Tibial artery (tissue), 4 donors: ENCODE measurements at regions not wholly inside any gene's neighbourhood (a gene's known extent, or its start where the extent isn't known, plus 50 kb on each side); places are given as distances from the start of the nearest gene placed in this dataset.

Experiments used
- DNase-seq, 2 donors: peaks; one replicate each; pipeline ENCODE4 v3.0.0-alpha.2; 2019
- H3K27ac ChIP-seq, 2 donors: fragments of 200-600 bp; sonication (generic) in 1 of 2; 1 replicate in 1 of 2; 2 replicates in 1 of 2; pipeline ENCODE4 v1.5.1; 2018 to 2019; ENCODE audit warnings: mild to moderate bottlenecking in 1 of 2
- H3K27me3 ChIP-seq, 2 donors: fragments of 200-600 bp; sonication (generic) in 1 of 2; one replicate each; pipeline versions ENCODE4 v1.5.1 to v1.6.0; 2016 to 2019
- H3K36me3 ChIP-seq, 3 donors: fragments of 200-600 bp; sonication (generic) in 2 of 3; one replicate each; pipeline ENCODE4 v1.5.1; 2016 to 2019; ENCODE audit warnings: mild to moderate bottlenecking in 2 of 3
- H3K4me1 ChIP-seq, 4 donors: fragments of 200-600 bp; sonication (generic) in 2 of 4; 1 replicate in 3 of 4; 2 replicates in 1 of 4; pipeline ENCODE4 v1.5.1; 2016 to 2019
- H3K4me3 ChIP-seq, 2 donors: fragments of 200-600 bp; sonication (generic) in 1 of 2; 1 replicate in 1 of 2; 2 replicates in 1 of 2; pipeline ENCODE4 v1.5.1; 2018 to 2019; ENCODE audit warnings: mild to moderate bottlenecking in 2 of 2
- H3K9me3 ChIP-seq, 3 donors: fragments of 200-600 bp; sonication (generic) in 1 of 3; one replicate each; pipeline ENCODE4 v1.5.1; 2016 to 2019
- CTCF ChIP-seq, 2 experiments: fragments of 200-600 bp in 1 of 2; fragments of 450-650 bp in 1 of 2; IDR thresholded peaks; one replicate each; pipeline ENCODE4 v1.5.1; 2017 to 2019; ENCODE audit warnings: antibody characterized with exemption in 2 of 2, mild to moderate bottlenecking in 1 of 2, moderate library complexity in 1 of 2
- intact Hi-C: fragments of 100-400 bp; cut with DNase I; formaldehyde crosslinking; loops from one replicate; pipeline ENCODE4 v1.15.0; 2023; ENCODE audit warnings: low total_unique reads

- intact Hi-C loops, result no loop called here
- H3K27ac ChIP-seq, result no peak overlapping the region
- no peak for DNase-seq
These were observed 744.3 kb downstream of the IRX1 start for GRCh38 chr5:4339949-4340348.

DNA sequence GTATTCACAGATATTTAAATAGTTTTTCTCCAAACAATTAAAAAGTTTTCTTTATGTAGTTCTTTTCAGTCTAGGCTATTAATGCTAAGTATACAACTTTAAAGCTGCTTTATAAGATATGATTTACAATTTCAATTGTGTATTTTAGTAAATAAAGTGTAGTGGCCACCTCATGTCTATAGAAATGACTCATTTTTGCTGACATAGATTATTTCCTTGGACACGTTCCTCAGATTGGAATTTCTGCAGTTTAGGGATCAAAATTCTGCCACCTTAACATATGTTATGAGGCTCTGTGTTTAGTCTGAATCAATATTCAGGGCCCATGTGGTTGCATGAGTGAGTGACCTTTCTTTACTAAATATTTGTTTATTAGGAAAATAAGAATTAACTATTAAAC lies 750.2 kb downstream of the IRX1 start:
- no peaks in the 10 kb centered on the region for H3K36me3 ChIP-seq
- no peaks in the 10 kb centered on the region for H3K4me1 ChIP-seq
- no peaks in the 10 kb centered on the region for H3K27me3 ChIP-seq
- intact Hi-C loops, result no loop called here
- no peak for TF ChIP-seq CTCF (IDR thresholded peaks at IDR 0.05)
- no peak overlapping the region for H3K27ac ChIP-seq
- H3K9me3 ChIP-seq, result no peaks in the 10 kb centered on the region
- no peak for DNase-seq
- H3K4me3 ChIP-seq, result no peak overlapping the region

More at GRCh38 chr5:4339949-4340348, 744.3 kb downstream of the IRX1 start:
- TF ChIP-seq CTCF (IDR thresholded peaks at IDR 0.05), result no peak
- H3K36me3 ChIP-seq, result no peaks in the 10 kb centered on the region
- no peaks in the 10 kb centered on the region for H3K9me3 ChIP-seq
- H3K4me1 ChIP-seq, result no peaks in the 10 kb centered on the region
- no peak overlapping the region for H3K4me3 ChIP-seq
- no peaks in the 10 kb centered on the region for H3K27me3 ChIP-seq

- H3K36me3 ChIP-seq, result no peaks in the 10 kb centered on the region
- no peak for TF ChIP-seq CTCF (IDR thresholded peaks at IDR 0.05)
- H3K27ac ChIP-seq, result no peak overlapping the region
- DNase-seq, result no peak
- H3K4me1 ChIP-seq, result no peaks in the 10 kb centered on the region
- no peak overlapping the region for H3K4me3 ChIP-seq
- H3K27me3 ChIP-seq, result no peaks in the 10 kb centered on the region
- intact Hi-C loops, result no loop called here
- H3K9me3 ChIP-seq, result no peaks in the 10 kb centered on the region
These were observed 752.8 kb downstream of the IRX1 start for GRCh38 chr5:4348423-4348822.

DNA sequence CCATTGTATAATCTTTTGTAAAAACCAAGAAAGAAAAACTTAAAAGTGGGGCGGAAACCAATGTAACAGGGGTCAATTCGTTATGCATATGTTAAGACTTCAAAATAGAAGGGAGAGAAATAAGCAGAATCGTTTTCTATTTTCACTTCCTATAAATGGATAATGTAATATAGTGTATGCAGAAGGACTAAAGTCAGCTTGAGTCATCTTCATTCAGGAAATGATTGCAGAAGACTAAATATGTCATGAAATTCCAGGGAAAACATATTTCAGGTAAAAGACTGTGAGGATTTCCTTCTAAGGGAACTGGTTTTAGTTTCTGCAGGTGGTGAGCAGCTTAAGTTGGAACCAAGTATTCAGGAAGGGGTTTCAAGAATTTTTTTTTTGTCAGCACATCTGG lies 753.3 kb downstream of the IRX1 start:
- no peak for TF ChIP-seq CTCF (IDR thresholded peaks at IDR 0.05)
- no peaks in the 10 kb centered on the region for H3K4me1 ChIP-seq
- no peaks in the 10 kb centered on the region for H3K36me3 ChIP-seq
- H3K9me3 ChIP-seq, result no peaks in the 10 kb centered on the region
- no peak overlapping the region for H3K27ac ChIP-seq
- no peak overlapping the region for H3K4me3 ChIP-seq
- DNase-seq, result no peak
- no peaks in the 10 kb centered on the region for H3K27me3 ChIP-seq
- intact Hi-C loops, result no loop called here

DNA sequence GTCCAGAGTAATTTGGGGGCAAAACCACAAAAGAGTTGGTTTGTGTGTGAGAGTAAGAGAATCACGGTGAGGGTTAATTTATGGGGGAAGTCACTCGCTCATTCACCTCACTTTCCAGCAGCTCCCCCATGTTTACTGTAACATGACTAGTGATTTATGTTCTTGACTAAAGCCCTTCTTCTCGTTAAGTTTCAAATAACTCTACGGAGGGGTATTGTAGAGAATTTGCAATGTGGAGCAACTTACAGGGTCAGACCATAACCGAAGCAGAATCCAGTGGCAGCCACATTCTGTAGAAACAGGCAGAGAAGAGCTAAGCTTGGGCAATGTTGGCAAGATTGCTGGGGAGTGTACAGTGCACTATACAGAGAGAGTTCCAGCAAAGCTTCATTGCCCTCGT lies 760.6 kb downstream of the IRX1 start:
- no peak for TF ChIP-seq CTCF (IDR thresholded peaks at IDR 0.05)
- no peaks in the 10 kb centered on the region for H3K9me3 ChIP-seq
- intact Hi-C loops, result no loop called here
- DNase-seq, result no peak
- H3K27ac ChIP-seq, result no peak overlapping the region
- H3K4me3 ChIP-seq, result no peak overlapping the region
- no peaks in the 10 kb centered on the region for H3K4me1 ChIP-seq
- H3K27me3 ChIP-seq, result no peaks in the 10 kb centered on the region
- H3K36me3 ChIP-seq, result no peaks in the 10 kb centered on the region

DNA sequence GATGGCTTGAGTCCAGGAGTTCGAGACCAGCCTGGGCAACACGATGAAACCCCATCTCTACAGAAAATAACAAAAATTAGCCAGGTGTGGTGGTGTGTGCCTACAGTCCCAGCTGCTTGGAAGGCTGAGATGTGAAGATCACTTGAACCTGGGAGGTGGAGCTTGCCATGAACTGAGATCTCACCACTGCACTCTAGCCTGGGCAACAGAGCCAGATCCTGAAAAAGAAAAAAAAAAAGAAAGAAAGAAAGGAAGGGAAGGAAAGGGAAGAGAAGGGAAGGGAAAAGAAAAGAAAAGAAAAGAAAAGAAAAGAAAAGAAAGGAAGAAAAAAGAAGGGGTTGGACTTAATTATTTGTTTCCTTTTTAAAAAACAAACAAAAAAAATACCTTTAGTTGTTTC lies 764.2 kb downstream of the IRX1 start:
- no peaks in the 10 kb centered on the region for H3K36me3 ChIP-seq
- H3K27ac ChIP-seq, result no peak overlapping the region
- DNase-seq, result no peak
- no peak for TF ChIP-seq CTCF (IDR thresholded peaks at IDR 0.05)
- H3K4me1 ChIP-seq, result no peaks in the 10 kb centered on the region
- H3K27me3 ChIP-seq, result no peaks in the 10 kb centered on the region
- no peaks in the 10 kb centered on the region for H3K9me3 ChIP-seq
- no peak overlapping the region for H3K4me3 ChIP-seq
- intact Hi-C loops, result no loop called here
